K562 (cell line): ENCODE measurements at regions not wholly inside any gene's neighbourhood (a gene's known extent, or its start where the extent isn't known, plus 50 kb on each side); places are given as distances from the start of the nearest gene placed in this dataset.

Experiments used
- ATAC-seq: fragments of 200-7000 bp; cut with Tn5 transposase; 3 replicates; pipeline ENCODE4 v1.9.1; 2020; ENCODE audit warnings: moderate library complexity
- BruUV-seq: library from RNA; stranded (reverse); fragments of 400-500 nt; replicated peaks from 2 replicates; lab custom pipeline; 2021; lab: Mats Ljungman, UMichigan
- CTCF ChIA-PET: fragments of 300-600 bp; formaldehyde crosslinking; extraction: SDS; loops from one replicate; lab custom pipeline; 2021; ENCODE audit warnings: low intra/inter-chr PET ratio; lab: Yijun Ruan, JAX
- POLR2A ChIA-PET: fragments of 300-600, 350-650 bp; sonication (Branson Sonifier 250); formaldehyde crosslinking; extraction: SDS; loops from one replicate; lab custom pipeline; 2021; ENCODE audit warnings: antibody characterized with exemption, inconsistent platforms; lab: Yijun Ruan, JAX
- DNase-seq, 4 experiments: peaks; one replicate each; pipeline versions ENCODE4 v3.0.0 to v3.0.0-alpha.2; 2011 to 2018; ENCODE audit warnings: low spot score in 3 of 4, mixed read lengths in 3 of 4; ENCODE audit errors: extremely low read depth in 1 of 4
- FAIRE-seq: peaks from 2 replicates; lab custom pipeline; 2011; peaks lifted over from hg19 to GRCh38; lab: Jason Lieb, UNC
- H2AFZ ChIP-seq: 2 replicates; pipeline ENCODE4 v1.6.0; 2011; ENCODE audit warnings: low read depth, low read length, control low read depth, inconsistent platforms
- H3K27ac ChIP-seq: fragments of 200-600 bp; 3 replicates; pipeline ENCODE4 v1.8.0; 2011; ENCODE audit warnings: low read depth, mild to moderate bottlenecking, control low read depth, inconsistent platforms, low read length, moderate library complexity, mixed read lengths; ENCODE audit errors: extremely low read depth
- H3K27me3 ChIP-seq, 2 experiments: fragments of 300-600 bp in 1 of 2; 2 replicates in 1 of 2; 3 replicates in 1 of 2; pipeline versions ENCODE4 v1.6.0 to v1.8.0; 2011; ENCODE audit warnings: inconsistent platforms in 2 of 2, low read length in 2 of 2, mild to moderate bottlenecking in 1 of 2, mixed read lengths in 1 of 2, moderate library complexity in 1 of 2; ENCODE audit not compliant: control insufficient read depth in 2 of 2, insufficient read depth in 2 of 2
- H3K36me3 ChIP-seq: fragments of 300-600 bp; 3 replicates; pipeline ENCODE4 v1.8.0; 2011; ENCODE audit warnings: mild to moderate bottlenecking, low read length, inconsistent platforms; ENCODE audit not compliant: control insufficient read depth, insufficient read depth
- H3K4me1 ChIP-seq, 2 experiments: fragments of 200-600 bp in 1 of 2; replicated peaks in 1 of 2; 2 replicates in 1 of 2; 3 replicates in 1 of 2; pipeline versions ENCODE4 v1.5.1 to v1.8.0; 2011; ENCODE audit warnings: inconsistent platforms in 2 of 2, low read length in 2 of 2, mild to moderate bottlenecking in 1 of 2, mixed read lengths in 1 of 2, moderate library complexity in 1 of 2; ENCODE audit not compliant: control insufficient read depth in 2 of 2, insufficient read depth in 2 of 2
- H3K4me2 ChIP-seq: 2 replicates; pipeline ENCODE4 v1.6.1; 2011; ENCODE audit warnings: low read length, control low read depth, inconsistent platforms, mixed read lengths; ENCODE audit not compliant: insufficient read depth
- H3K4me3 ChIP-seq: fragments of 200-600 bp; sonication (generic), shearing (Covaris generic); 2 replicates; pipeline ENCODE4 v1.5.1; 2016; ENCODE audit warnings: control low read depth, inconsistent platforms
- H3K79me2 ChIP-seq: fragments of 200-600 bp; 3 replicates; pipeline ENCODE4 v1.8.0; 2011; ENCODE audit warnings: low read length, inconsistent platforms; ENCODE audit not compliant: control insufficient read depth, insufficient read depth
- H3K9ac ChIP-seq, 2 experiments: 2 replicates each; pipeline versions ENCODE4 v1.6.0 to v1.6.1; 2011; ENCODE audit warnings: low read depth in 2 of 2, low read length in 2 of 2, control low read depth in 1 of 2, inconsistent platforms in 1 of 2, mild to moderate bottlenecking in 1 of 2, mixed read lengths in 1 of 2; ENCODE audit not compliant: insufficient read depth in 1 of 2
- H3K9me1 ChIP-seq: one replicate; pipeline ENCODE4 v1.6.0; 2011; ENCODE audit warnings: inconsistent platforms, mild to moderate bottlenecking, low read length, moderate library complexity; ENCODE audit not compliant: control insufficient read depth, insufficient read depth
- H3K9me3 ChIP-seq: replicated peaks from 2 replicates; pipeline ENCODE4 v1.5.1; 2011; ENCODE audit warnings: low read depth, low read length, inconsistent platforms; ENCODE audit not compliant: control insufficient read depth, insufficient read depth
- H4K20me1 ChIP-seq: replicated peaks from 2 replicates; pipeline ENCODE4 v1.6.1; 2011; ENCODE audit warnings: low read length, inconsistent platforms, mixed read lengths; ENCODE audit not compliant: control insufficient read depth, insufficient read depth
- ASH1L ChIP-seq: fragments of 450-650 bp; IDR thresholded peaks from 2 replicates; pipeline ENCODE4 v1.6.1; 2018; ENCODE audit warnings: borderline replicate concordance, mild to moderate bottlenecking, low read depth; ENCODE audit not compliant: partially characterized antibody
- PPARD ChIP-seq: fragments of 250-450 bp; sonication (Bioruptor Pico); IDR thresholded peaks from 2 replicates; pipeline ENCODE4 v1.8.0; 2022; ENCODE audit warnings: inconsistent platforms, mild to moderate bottlenecking, moderate library complexity
- SAP30 ChIP-seq: fragments of 200-600 bp; sonication (generic); IDR thresholded peaks from 2 replicates; pipeline ENCODE4 v1.6.1; 2012; ENCODE audit warnings: borderline replicate concordance, low read depth, mild to moderate bottlenecking, moderate library complexity, low read length, control low read depth, inconsistent platforms; ENCODE audit not compliant: insufficient read depth, poor library complexity, severe bottlenecking
- SREBF1 ChIP-seq: fragments of 150-350 bp; IDR thresholded peaks from 2 replicates; pipeline ENCODE4 v1.6.1; 2014; ENCODE audit warnings: antibody characterized with exemption, low read depth, low read length, borderline replicate concordance
- TAF15 ChIP-seq: fragments of 200-400 bp; formaldehyde crosslinking; IDR thresholded peaks from 2 replicates; pipeline ENCODE4 v1.6.1; 2017; ENCODE audit warnings: mild to moderate bottlenecking, low read depth, low read length, moderate library complexity
- TFAM ChIP-seq: fragments of 250-450 bp; sonication (Bioruptor Pico); conservative IDR thresholded peaks from 2 replicates; pipeline ENCODE4 v1.5.0; 2021; ENCODE audit warnings: mild to moderate bottlenecking, moderate library complexity
- ZBTB40 ChIP-seq, 2 experiments: fragments of 450-650 bp in 1 of 2; sonication (generic) in 1 of 2; formaldehyde crosslinking in 1 of 2; IDR thresholded peaks; 2 replicates each; pipeline versions ENCODE4 v1.7.1 to v1.9.0; 2016 to 2022; ENCODE audit warnings: inconsistent platforms in 1 of 2, mild to moderate bottlenecking in 1 of 2, missing genetic modification reagents in 1 of 2
- WGBS: fragments of 100-300 bp; shearing (Covaris generic); methylation state at CpG from one replicate; pipeline ENCODE4 v1.1.6; 2016; ENCODE audit warnings: low coverage, mixed read lengths; ENCODE audit not compliant: insufficient coverage; ENCODE audit errors: missing lambda C conversion rate; 5-methylcytosine and 5-hydroxymethylcytosine counted together
- in situ Hi-C: fragments of 300-500 bp; cut with MboI; formaldehyde crosslinking; loops from 4 replicates; pipeline ENCODE4 v1.15.0; 2018; ENCODE audit warnings: inconsistent platforms, mixed read lengths
- intact Hi-C: fragments of 100-400 bp; cut with micrococcal nuclease; formaldehyde crosslinking; loops from 2 replicates; pipeline ENCODE4 v1.14.2; 2022

GRCh38 chr3:72139316-72139715 lies 354.4 kb upstream of the PROK2 start:
- no peak for TF ChIP-seq PPARD (CRISPR knock-in tag)
- TF ChIP-seq ASH1L = no peak
- TF ChIP-seq SAP30 = no peak
- no peak for TF ChIP-seq TAF15
- peak; percentile 91 for TF ChIP-seq ZBTB40 (IDR thresholded peaks at IDR 0.05)
- peak; percentile 80 for TF ChIP-seq ZBTB40 (CRISPR knock-in tag; IDR thresholded peaks at IDR 0.05)
- TF ChIP-seq SREBF1 = no peak
- TF ChIP-seq TFAM (CRISPR knock-in tag) = no peak
- TF ChIP-seq, all 486 proteins: peak for 1
- Histone ChIP-seq H3K79me2 (no peaks in the 10 kb centered on the region), H2AFZ (no peak overlapping the region), H4K20me1 (no peaks in the 10 kb centered on the region), H3K4me1 (peaks cover 0 to 37% of the 10 kb centered on the region in 2 experiments; a peak in 4 of 5 replicates), H3K27ac (no peak overlapping the region), H3K9ac (no peak overlapping the region), H3K4me3 (no peak overlapping the region), H3K9me1 (no peaks in the 10 kb centered on the region), H3K36me3 (no peaks in the 10 kb centered on the region), H3K27me3 (no peaks in the 10 kb centered on the region), H3K4me2 (no peak overlapping the region), H3K9me3 (no peaks in the 10 kb centered on the region)
- ATAC-seq (no peak), DNase-seq (no peak), FAIRE-seq (no peak)
- no TSS peak for BruUV-seq
- WGBS = 71% methylated on average over 2 of the region's 2 CpGs
- ChIA-PET CTCF (no interaction called here), POLR2A (no interaction called here)
- in situ Hi-C loops = no loop called here
- intact Hi-C loops = no loop called here
